ENCODE measurements at regions not wholly inside any gene's neighbourhood (a gene's known extent, or its start where the extent isn't known, plus 50 kb on each side); places are given as distances from the start of the nearest gene placed in this dataset.

DNA sequence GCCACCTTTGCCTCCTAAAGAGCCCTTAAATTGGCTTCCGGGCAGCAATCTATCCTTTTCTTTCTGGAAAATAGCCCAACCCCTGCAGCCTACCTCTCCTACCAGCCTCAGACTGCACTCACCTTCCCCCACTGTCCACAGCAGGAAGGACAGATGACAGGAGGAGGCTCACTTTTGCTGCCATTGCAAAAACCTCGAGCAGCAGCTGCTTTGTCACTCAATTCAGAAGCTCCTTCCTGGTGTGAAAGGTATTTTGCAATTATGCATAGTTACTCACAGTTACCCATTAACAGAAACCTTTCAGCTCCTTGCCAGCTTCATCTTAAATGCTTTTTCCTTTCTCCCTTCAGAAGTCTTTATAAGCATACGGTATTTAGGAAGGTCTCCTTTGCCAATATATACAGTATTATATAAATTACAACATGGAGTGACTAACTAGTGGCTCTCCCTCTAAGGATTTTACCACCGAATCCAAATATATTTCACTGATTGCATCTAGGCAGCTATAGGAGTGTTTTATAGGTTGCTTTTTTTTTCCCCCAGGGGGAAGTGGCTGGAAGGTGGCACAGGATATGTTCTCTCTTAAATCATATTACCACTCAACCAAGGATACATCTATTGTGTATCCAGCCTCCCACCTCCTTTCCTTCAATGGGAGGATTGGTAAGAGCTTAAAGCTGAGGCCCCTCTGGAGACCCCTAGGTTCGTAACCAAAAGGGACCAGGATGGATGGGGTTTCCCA lies 142.1 kb upstream of the IPO9 start:
- TF ChIP-seq, protein P1, sequence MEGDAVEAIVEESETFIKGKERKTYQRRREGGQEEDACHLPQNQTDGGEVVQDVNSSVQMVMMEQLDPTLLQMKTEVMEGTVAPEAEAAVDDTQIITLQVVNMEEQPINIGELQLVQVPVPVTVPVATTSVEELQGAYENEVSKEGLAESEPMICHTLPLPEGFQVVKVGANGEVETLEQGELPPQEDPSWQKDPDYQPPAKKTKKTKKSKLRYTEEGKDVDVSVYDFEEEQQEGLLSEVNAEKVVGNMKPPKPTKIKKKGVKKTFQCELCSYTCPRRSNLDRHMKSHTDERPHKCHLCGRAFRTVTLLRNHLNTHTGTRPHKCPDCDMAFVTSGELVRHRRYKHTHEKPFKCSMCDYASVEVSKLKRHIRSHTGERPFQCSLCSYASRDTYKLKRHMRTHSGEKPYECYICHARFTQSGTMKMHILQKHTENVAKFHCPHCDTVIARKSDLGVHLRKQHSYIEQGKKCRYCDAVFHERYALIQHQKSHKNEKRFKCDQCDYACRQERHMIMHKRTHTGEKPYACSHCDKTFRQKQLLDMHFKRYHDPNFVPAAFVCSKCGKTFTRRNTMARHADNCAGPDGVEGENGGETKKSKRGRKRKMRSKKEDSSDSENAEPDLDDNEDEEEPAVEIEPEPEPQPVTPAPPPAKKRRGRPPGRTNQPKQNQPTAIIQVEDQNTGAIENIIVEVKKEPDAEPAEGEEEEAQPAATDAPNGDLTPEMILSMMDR (IDR thresholded peaks at IDR 0.05; ENCODE audit: insufficient read depth, low read length, poor library complexity, severe bottlenecking): no peak
- no peaks in the 10 kb centered on the region; the same call in 1 of the 2 replicates for H3K27me3 ChIP-seq (replicated peaks; ENCODE audit: control insufficient read depth, insufficient read depth, low read length)
- no peak overlapping the region for H3K4me3 ChIP-seq (replicated peaks; ENCODE audit: low read depth, low read length)
- DNase-seq (ENCODE audit: extremely low read depth, insufficient read length): no peak
- no peaks in the 10 kb centered on the region for H3K36me3 ChIP-seq (ENCODE audit: control insufficient read depth, insufficient read depth, low read length)

DNA sequence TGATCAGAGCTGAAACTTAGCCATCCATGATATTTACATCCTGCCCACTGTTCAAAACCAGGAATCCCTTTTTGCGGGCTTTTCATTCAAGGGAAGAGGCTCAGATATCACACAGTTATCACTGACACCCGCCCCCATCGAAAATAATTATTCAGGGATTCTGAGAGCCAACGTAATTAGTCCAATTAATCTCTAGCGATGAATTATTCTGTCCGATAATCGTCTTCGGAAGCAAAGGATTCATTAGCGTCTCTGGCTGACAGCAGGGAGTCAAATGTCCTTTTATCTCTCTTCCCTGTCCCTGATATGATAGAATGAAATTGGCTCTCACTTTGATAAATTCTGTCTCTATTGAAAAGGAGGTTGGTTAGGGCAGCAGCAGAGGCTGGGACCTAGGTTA lies 140.4 kb upstream of the IPO9 start:
- H3K27me3 ChIP-seq (replicated peaks; ENCODE audit: control insufficient read depth, insufficient read depth, low read length): peaks cover 1% of the 10 kb centered on the region; the same call in 1 of the 2 replicates
- TF ChIP-seq, protein P1 (IDR thresholded peaks at IDR 0.05; ENCODE audit: insufficient read depth, low read length, poor library complexity, severe bottlenecking): no peak
- H3K36me3 ChIP-seq (ENCODE audit: control insufficient read depth, insufficient read depth, low read length): no peaks in the 10 kb centered on the region
- no peak overlapping the region for H3K4me3 ChIP-seq (replicated peaks; ENCODE audit: low read depth, low read length)
- DNase-seq (ENCODE audit: extremely low read depth, insufficient read length): no peak

DNA sequence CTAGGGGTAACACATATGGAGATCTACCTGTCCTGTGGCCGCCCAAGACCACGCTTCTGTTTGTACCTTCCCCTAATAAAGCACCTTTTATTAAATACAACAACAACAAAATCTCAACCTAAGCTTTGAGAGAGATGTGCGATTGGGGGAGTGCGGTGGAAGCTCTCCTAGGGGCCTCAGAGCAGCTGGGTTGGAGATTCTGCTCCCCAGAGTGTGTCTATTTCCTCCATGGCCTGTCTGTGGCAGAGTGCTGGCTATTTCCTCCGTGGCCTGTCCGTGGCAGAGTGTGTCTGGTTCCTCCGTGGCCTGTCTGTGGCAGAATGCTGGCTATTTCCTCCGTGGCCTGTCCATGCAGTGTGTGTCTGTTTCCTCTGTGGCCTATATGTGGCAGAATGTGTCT lies 139.3 kb upstream of the IPO9 start:
- TF ChIP-seq, protein P1 (IDR thresholded peaks at IDR 0.05; ENCODE audit: insufficient read depth, low read length, poor library complexity, severe bottlenecking): no peak
- Histone ChIP-seq H3K27me3 (replicated peaks; ENCODE audit: control insufficient read depth, insufficient read depth, low read length) (peaks cover 1% of the 10 kb centered on the region; the same call in 1 of the 2 replicates), H3K4me3 (replicated peaks; ENCODE audit: low read depth, low read length) (no peak overlapping the region), H3K36me3 (ENCODE audit: control insufficient read depth, insufficient read depth, low read length) (no peaks in the 10 kb centered on the region)
- DNase-seq (ENCODE audit: extremely low read depth, insufficient read length): no peak

DNA sequence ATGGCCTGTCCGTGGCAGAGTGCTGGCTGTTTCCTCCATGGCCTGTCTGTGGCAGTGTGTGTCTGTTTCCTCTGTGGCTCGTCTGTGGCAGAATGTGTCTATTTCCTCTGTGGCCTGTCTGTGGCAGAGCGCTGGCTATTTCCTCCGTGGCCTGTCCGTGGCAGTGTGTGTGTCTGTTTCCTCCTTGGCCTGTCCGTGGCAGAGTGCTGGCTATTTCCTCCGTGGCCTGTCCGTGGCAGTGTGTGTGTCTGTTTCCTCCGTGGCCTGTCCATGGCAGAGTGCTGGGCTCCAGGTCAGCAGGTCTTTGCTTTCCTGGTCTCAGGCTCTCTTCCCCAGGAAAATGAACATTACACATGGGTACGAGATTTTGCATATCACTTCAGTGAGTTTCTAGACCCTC lies 138.4 kb upstream of the IPO9 start:
- TF ChIP-seq, protein P1 (IDR thresholded peaks at IDR 0.05; ENCODE audit: insufficient read depth, low read length, poor library complexity, severe bottlenecking): no peak
- no peak for DNase-seq (ENCODE audit: extremely low read depth, insufficient read length)
- H3K4me3 ChIP-seq (replicated peaks; ENCODE audit: low read depth, low read length): no peak overlapping the region
- peaks cover 3% of the 10 kb centered on the region; the same call in 1 of the 2 replicates for H3K27me3 ChIP-seq (replicated peaks; ENCODE audit: control insufficient read depth, insufficient read depth, low read length)
- no peaks in the 10 kb centered on the region for H3K36me3 ChIP-seq (ENCODE audit: control insufficient read depth, insufficient read depth, low read length)

DNA sequence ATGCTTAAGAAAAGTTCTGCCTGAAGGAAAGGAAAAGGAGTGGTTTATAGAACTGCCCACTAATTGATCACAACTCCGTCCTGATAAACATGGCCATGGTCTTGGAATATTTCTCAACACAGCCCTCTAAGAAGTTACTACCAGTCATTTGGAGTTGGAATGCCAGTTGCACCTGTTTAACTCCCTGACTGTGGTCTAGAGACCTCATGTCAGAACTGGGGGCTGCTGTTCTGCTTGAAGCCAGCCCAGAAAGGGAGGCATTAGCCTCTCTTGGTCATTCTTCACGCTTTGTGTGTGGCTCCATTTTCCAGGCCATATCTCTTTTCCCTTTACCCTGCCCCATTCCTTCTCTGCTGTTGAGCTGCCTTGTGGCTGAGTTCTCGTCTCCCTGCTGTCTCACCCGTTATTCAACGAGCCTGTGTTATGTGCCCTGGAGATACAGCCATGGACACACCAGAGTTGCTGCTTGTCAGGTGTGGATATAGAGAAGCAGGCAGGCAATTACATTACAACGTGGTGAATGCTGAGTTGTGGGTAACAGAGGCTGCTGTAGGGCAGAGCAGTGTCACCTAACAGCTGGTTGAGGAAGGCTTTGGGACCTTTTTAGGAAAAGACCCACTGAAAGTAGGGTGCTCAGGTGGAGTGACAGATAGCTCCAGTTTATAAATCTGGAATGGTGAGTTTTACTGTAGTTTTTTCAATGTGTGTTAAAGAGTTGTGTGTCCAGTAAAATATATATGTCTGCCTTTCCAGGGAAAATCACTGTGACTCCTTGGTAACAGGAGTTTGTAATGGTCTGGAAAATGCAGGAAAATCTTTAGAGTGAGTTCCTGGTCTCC lies 137.0 kb upstream of the IPO9 start:
- Histone ChIP-seq H3K4me3 (replicated peaks; ENCODE audit: low read depth, low read length) (no peak overlapping the region), H3K36me3 (ENCODE audit: control insufficient read depth, insufficient read depth, low read length) (no peaks in the 10 kb centered on the region), H3K27me3 (replicated peaks; ENCODE audit: control insufficient read depth, insufficient read depth, low read length) (peaks cover 3% of the 10 kb centered on the region; the same call in 1 of the 2 replicates)
- TF ChIP-seq, protein P1 (IDR thresholded peaks at IDR 0.05; ENCODE audit: insufficient read depth, low read length, poor library complexity, severe bottlenecking): no peak
- DNase-seq (ENCODE audit: extremely low read depth, insufficient read length): no peak

Data from GM06990 (cell line).